ENCODE measurements at regions not wholly inside any gene's neighbourhood (a gene's known extent, or its start where the extent isn't known, plus 50 kb on each side); places are given as distances from the start of the nearest gene placed in this dataset.
"Not testable (repeated sequence)": the region's sequence is repeated elsewhere in the genome, so short reads cannot be mapped to it uniquely, and the experiment has no call there.

DNA sequence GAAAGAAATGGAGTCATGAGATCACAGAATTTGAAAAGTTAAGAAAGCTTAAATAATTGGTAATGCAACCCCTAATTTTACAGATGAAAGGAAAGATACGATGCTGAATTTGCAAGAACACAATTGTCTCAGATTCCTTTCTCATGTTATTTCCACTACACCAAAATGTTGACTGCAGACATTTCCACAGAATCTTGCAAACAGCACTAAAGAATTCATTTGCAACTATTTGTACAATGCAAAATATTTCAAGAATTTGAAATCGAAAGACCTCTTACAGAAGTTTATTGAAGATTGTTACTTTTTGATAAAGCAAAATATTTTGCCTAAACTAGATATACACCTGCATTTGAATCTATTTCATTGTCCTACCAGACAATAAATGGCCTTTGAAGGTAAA, 194.1 kb upstream of the KCNMB2 start:
- Mint-ChIP-seq H3K9me3 (no peaks in the 10 kb centered on the region), H3K4me3 (no peak overlapping the region), H3K27ac (no peak overlapping the region), H3K36me3 (ENCODE audit: low read depth) (no peaks in the 10 kb centered on the region), H3K4me1 (no peaks in the 10 kb centered on the region), H3K27me3 (no peaks in the 10 kb centered on the region)
- DNase-seq (no peak), ATAC-seq (no peak)

DNA sequence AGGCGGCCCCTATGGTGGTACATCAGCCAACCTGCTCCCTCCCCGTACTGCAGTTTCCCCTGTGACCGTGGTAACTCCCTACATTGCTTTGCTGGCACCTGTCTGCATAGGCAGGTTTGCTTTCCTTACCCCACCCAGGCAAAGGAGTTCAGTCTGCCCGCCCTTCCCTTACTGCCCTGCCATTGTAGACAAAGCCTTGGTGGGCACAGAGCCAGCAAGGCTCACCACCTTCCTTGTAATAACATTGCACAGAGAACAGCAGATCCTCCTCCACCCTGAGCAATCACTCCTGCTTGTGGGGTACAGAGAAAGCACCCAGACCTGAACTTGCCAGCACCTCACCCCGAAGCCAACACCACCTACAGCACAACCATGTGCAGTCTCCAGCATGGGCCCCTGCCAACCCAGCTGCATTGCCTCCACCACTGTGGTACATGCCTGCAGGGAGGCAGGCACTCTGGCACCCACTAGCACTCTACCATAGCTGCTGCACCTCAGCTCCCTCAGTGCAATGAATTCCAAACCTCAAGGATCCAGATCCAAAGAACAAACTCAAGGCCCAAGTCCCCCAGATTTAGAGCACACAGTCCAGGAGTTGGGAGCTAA, 192.7 kb upstream of the KCNMB2 start:
- H3K36me3 Mint-ChIP-seq (ENCODE audit: low read depth) = no peaks in the 10 kb centered on the region
- ATAC-seq = peak; percentile 43
- H3K4me1 Mint-ChIP-seq = no peaks in the 10 kb centered on the region
- no peaks in the 10 kb centered on the region for H3K9me3 Mint-ChIP-seq
- no peaks in the 10 kb centered on the region for H3K27me3 Mint-ChIP-seq
- no peak overlapping the region for H3K27ac Mint-ChIP-seq
- no peak for DNase-seq
- no peak overlapping the region for H3K4me3 Mint-ChIP-seq

GRCh38 chr3:178345944-178346343, 190.3 kb upstream of the KCNMB2 start:
- H3K27ac Mint-ChIP-seq = no peak overlapping the region

GRCh38 chr3:178348561-178349217, 187.5 kb upstream of the KCNMB2 start:
- not testable (repeated sequence) for H3K36me3 Mint-ChIP-seq (ENCODE audit: low read depth); H3K27me3 Mint-ChIP-seq; H3K27ac Mint-ChIP-seq; DNase-seq; H3K4me1 Mint-ChIP-seq; H3K9me3 Mint-ChIP-seq; ATAC-seq
- peak overlapping the region; percentile 17 for H3K4me3 Mint-ChIP-seq

More at GRCh38 chr3:178345944-178346343, 190.3 kb upstream of the KCNMB2 start:
- ATAC-seq (no peak), DNase-seq (no peak)
- Mint-ChIP-seq H3K4me1 (peaks cover 1% of the 10 kb centered on the region), H3K36me3 (ENCODE audit: low read depth) (no peaks in the 10 kb centered on the region), H3K4me3 (no peak overlapping the region), H3K27me3 (no peaks in the 10 kb centered on the region), H3K9me3 (peaks cover 5% of the 10 kb centered on the region)

GRCh38 chr3:178349218-178349596, 187.0 kb upstream of the KCNMB2 start:
- not testable (repeated sequence) for H3K27ac Mint-ChIP-seq; H3K36me3 Mint-ChIP-seq (ENCODE audit: low read depth); DNase-seq; H3K4me1 Mint-ChIP-seq; ATAC-seq; H3K27me3 Mint-ChIP-seq; H3K9me3 Mint-ChIP-seq
- peak overlapping the region; percentile 17 for H3K4me3 Mint-ChIP-seq

DNA sequence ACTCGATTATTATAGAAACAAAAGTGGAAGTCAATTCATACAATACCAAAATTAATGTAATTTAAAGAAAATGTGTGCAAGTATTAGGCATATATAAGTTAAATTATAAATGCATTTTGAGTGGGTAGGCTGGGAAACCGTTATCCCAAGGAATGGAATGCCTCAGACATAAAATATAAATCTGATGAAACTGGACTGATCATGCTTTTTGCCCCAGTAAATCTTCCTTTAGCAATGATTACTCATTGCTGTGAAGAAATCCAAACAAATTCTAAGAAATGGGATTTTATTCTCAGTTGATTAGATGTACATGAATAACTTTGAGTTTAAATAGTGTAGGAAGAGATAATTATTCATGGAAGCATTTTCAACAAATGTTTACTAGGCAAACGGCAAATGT, 185.5 kb upstream of the KCNMB2 start:
- Mint-ChIP-seq H3K4me3 (no peak overlapping the region), H3K27me3 (no peaks in the 10 kb centered on the region), H3K9me3 (peaks cover 5% of the 10 kb centered on the region), H3K4me1 (peaks cover 1% of the 10 kb centered on the region), H3K27ac (no peak overlapping the region), H3K36me3 (ENCODE audit: low read depth) (no peaks in the 10 kb centered on the region)
- ATAC-seq (no peak), DNase-seq (no peak)

- DNase-seq (no peak), ATAC-seq (no peak)
- Mint-ChIP-seq H3K27ac (no peak overlapping the region), H3K4me3 (no peak overlapping the region), H3K27me3 (no peaks in the 10 kb centered on the region), H3K36me3 (ENCODE audit: low read depth) (no peaks in the 10 kb centered on the region), H3K9me3 (peaks cover 5% of the 10 kb centered on the region), H3K4me1 (peaks cover 1% of the 10 kb centered on the region)
These were observed 183.8 kb upstream of the KCNMB2 start for GRCh38 chr3:178352326-178353005.

DNA sequence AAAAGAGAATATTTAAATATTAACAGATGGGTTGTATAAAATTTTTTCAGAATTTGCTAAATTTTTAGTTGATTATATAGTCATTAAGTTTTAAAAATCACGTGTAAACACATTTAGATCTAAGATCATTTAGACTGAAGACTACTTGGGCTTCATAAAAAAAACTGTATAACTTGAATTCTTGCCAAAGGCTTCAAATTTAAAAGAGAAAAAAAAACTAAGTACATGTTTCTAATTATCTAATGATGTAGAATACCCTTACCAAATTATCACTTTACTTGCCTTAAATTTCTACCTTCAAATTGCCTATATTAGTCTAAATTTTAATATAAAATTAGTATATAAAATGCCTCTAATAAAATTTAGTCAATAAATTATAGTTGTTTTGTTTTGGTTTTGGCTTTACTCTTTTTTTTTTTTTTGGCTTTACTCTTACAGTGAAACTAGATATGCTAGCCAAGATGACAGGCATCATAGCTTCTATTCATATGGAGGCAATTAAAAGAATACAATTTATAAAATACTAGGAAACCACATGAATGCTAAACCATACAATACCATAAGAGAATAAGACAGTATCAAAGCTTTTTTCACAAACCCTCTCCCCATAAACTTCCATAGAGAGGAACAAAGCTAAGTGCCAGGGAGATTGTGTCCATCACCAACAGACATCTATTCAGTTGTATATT, 183.1 kb upstream of the KCNMB2 start:
- no peaks in the 10 kb centered on the region for H3K27me3 Mint-ChIP-seq
- no peak overlapping the region for H3K4me3 Mint-ChIP-seq
- ATAC-seq (no peak), DNase-seq (no peak)
- H3K9me3 Mint-ChIP-seq = peaks cover 5% of the 10 kb centered on the region
- H3K27ac Mint-ChIP-seq = no peak overlapping the region
- peaks cover 1% of the 10 kb centered on the region for H3K4me1 Mint-ChIP-seq
- H3K36me3 Mint-ChIP-seq (ENCODE audit: low read depth) = no peaks in the 10 kb centered on the region

DNA sequence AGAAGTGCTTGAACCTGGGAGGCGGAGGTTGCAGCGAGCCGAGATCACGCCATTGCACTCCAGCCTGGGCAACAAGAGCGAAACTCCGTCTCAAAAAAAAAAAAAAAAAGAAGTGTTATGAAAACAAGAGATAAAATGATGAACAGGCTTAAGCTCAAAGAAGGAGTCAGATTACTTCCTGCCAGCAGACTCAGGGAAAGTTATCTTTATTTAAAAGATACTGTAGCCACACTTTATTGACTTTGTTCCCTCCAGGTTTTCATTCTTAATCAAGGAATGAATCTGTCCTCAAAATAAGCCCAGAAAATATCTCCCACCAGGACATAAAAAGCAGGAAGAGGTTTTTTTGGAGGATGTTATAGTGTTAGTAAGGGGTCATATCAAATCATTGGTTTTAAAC, 176.5 kb upstream of the KCNMB2 start:
- H3K4me3 Mint-ChIP-seq = no peak overlapping the region
- H3K27ac Mint-ChIP-seq = no peak overlapping the region
- H3K27me3 Mint-ChIP-seq = peaks cover 5% of the 10 kb centered on the region
- H3K9me3 Mint-ChIP-seq = peaks cover 10% of the 10 kb centered on the region
- no peaks in the 10 kb centered on the region for H3K4me1 Mint-ChIP-seq
- H3K36me3 Mint-ChIP-seq (ENCODE audit: low read depth) = no peaks in the 10 kb centered on the region
- no peak for ATAC-seq
- no peak for DNase-seq

DNA sequence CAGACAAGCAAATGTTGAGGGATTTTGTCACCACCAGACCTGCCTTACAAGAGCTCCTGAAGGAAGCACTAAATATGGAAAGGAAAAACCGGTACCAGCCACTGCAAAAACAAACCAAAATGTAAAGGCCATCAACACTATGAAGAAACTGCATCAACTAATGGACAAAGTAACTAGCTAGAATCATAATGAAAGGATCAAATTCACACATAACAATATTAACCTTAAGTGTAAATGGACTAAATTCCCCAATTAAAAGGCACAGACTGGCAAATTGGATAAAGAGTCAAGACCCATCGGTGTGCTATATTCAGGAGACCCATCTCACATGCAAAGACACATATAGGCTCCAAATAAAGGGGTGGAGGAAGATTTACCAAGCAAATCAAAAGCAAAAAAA, 173.2 kb upstream of the KCNMB2 start:
- H3K4me3 Mint-ChIP-seq; H3K27ac Mint-ChIP-seq; H3K9me3 Mint-ChIP-seq; DNase-seq; H3K4me1 Mint-ChIP-seq; ATAC-seq; H3K36me3 Mint-ChIP-seq (ENCODE audit: low read depth): not testable (repeated sequence)
- H3K27me3 Mint-ChIP-seq = peaks cover 20% of the 10 kb centered on the region

DNA sequence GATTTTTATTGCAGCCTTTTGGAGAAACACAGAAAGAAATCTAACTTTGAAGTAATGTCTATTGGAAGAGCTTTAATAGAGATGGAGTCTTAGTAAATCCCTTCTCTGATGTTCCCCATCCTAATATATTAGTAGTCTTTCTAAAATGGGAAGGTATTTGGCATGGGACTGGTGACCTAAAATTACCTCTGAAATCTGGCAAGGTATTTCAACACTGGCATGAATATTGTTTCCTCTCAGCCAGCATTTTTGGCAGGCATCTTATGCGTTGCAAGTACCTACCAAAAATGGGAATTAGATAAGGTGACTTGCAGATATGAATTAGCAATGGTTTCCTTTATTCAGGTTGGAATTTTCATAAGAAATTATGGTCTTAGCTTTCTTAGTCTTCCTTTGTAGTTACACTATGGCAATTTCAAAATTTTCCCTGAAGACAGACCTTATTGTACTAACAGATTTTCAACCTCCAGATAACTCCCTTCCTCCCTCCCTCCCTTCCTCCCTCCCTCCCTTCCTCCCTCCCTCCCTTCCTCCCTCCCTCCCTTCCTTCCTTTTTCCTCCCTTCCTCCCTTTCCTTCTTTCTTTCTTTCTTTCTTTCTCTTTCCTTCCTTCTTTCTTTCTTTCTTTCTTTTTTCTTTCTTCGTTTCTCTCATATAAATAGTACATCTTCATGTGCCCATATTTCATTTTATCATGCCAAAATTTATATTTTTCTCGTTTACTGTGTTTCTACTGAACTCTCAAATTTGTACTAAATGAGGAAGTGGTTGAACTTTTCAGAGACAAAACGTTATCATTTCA, 168.2 kb upstream of the KCNMB2 start:
- no peak overlapping the region for H3K4me3 Mint-ChIP-seq
- no peak for DNase-seq
- H3K36me3 Mint-ChIP-seq (ENCODE audit: low read depth) = no peaks in the 10 kb centered on the region
- peaks cover 21% of the 10 kb centered on the region for H3K27me3 Mint-ChIP-seq
- no peaks in the 10 kb centered on the region for H3K4me1 Mint-ChIP-seq
- no peak overlapping the region for H3K27ac Mint-ChIP-seq
- ATAC-seq = no peak
- peaks cover 4% of the 10 kb centered on the region for H3K9me3 Mint-ChIP-seq

GRCh38 chr3:178369006-178369405, 167.2 kb upstream of the KCNMB2 start:
- no peak for DNase-seq
- no peak for ATAC-seq
- Mint-ChIP-seq H3K27ac (no peak overlapping the region), H3K4me1 (no peaks in the 10 kb centered on the region), H3K4me3 (no peak overlapping the region), H3K9me3 (no peaks in the 10 kb centered on the region), H3K27me3 (peaks cover 21% of the 10 kb centered on the region), H3K36me3 (ENCODE audit: low read depth) (no peaks in the 10 kb centered on the region)

GRCh38 chr3:178369811-178370210, 166.4 kb upstream of the KCNMB2 start:
- no peaks in the 10 kb centered on the region for H3K9me3 Mint-ChIP-seq
- DNase-seq (no peak), ATAC-seq (no peak)
- no peak overlapping the region for H3K4me3 Mint-ChIP-seq
- H3K36me3 Mint-ChIP-seq (ENCODE audit: low read depth) = no peaks in the 10 kb centered on the region
- no peak overlapping the region for H3K27ac Mint-ChIP-seq
- H3K27me3 Mint-ChIP-seq = peaks cover 20% of the 10 kb centered on the region
- no peaks in the 10 kb centered on the region for H3K4me1 Mint-ChIP-seq

DNA sequence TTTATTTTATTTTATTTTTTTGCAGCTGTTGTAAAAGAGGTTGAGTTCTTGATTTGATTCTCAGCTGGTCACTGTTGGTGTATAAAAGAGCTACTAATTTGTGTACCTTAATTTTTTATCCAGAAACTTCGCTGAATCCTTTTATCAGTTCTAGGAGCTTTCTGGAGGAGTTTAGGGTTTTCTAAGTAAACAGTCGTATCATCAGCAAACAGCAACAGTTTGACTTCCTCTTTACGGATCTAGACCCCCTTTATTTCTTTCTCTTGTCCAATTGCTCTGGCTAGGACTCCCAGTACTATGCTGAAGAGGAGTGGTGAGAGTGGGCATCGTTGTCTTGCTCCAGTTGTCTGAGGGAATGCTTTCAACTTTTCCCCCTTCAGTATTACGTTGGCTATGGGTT, 165.8 kb upstream of the KCNMB2 start:
- no peaks in the 10 kb centered on the region for H3K9me3 Mint-ChIP-seq
- H3K4me1 Mint-ChIP-seq = no peaks in the 10 kb centered on the region
- H3K4me3 Mint-ChIP-seq = no peak overlapping the region
- peaks cover 16% of the 10 kb centered on the region for H3K27me3 Mint-ChIP-seq
- no peak overlapping the region for H3K27ac Mint-ChIP-seq
- H3K36me3 Mint-ChIP-seq (ENCODE audit: low read depth) = no peaks in the 10 kb centered on the region
- ATAC-seq (no peak), DNase-seq (no peak)

Data from activated naive CD8-positive, alpha-beta T cell treated with anti-CD3 and anti-CD28 coated beads, Interleukin-2, amount 50 U/mL, for 24 hours (primary cell).